HG02973 (cell line): ENCODE measurements at regions not wholly inside any gene's neighbourhood (a gene's known extent, or its start where the extent isn't known, plus 50 kb on each side); places are given as distances from the start of the nearest gene placed in this dataset.

Experiments
- ATAC-seq: cut with Tn5 transposase; IDR thresholded peaks from one replicate; pipeline ENCODE4 v1.9.1; 2021; ENCODE audit warnings: moderate library complexity; ENCODE audit not compliant: unreplicated experiment

GRCh38 chr20:52867305-52867704 is 104.9 kb upstream of the TSHZ2 start:
- no peak for ATAC-seq

- ATAC-seq: no peak
Observed at GRCh38 chr20:52864916-52865605, 107.1 kb upstream of the TSHZ2 start.

GRCh38 chr20:52859156-52859876 is 112.8 kb upstream of the TSHZ2 start:
- ATAC-seq: no peak

- no peak for ATAC-seq
Observed at GRCh38 chr20:52852714-52853113, 119.4 kb upstream of the TSHZ2 start.

- ATAC-seq: no peak
Observed at GRCh38 chr20:52847731-52848359, 124.3 kb upstream of the TSHZ2 start.

GRCh38 chr20:52847029-52847660 is 125.0 kb upstream of the TSHZ2 start:
- ATAC-seq: no peak

GRCh38 chr20:52845044-52845443 is 127.1 kb upstream of the TSHZ2 start:
- ATAC-seq: no peak

GRCh38 chr20:52843425-52843824 is 128.7 kb upstream of the TSHZ2 start:
- no peak for ATAC-seq

- no peak for ATAC-seq
Observed at GRCh38 chr20:52841003-52841402, 131.2 kb upstream of the TSHZ2 start.

GRCh38 chr20:52840041-52840440 is 132.1 kb upstream of the TSHZ2 start:
- no peak for ATAC-seq

- no peak for ATAC-seq
Observed at GRCh38 chr20:52838510-52839241, 133.5 kb upstream of the TSHZ2 start.

GRCh38 chr20:52837378-52837777 is 134.8 kb upstream of the TSHZ2 start:
- no peak for ATAC-seq

GRCh38 chr20:52833901-52834300 is 138.3 kb upstream of the TSHZ2 start:
- no peak for ATAC-seq

GRCh38 chr20:52832151-52832774 is 139.9 kb upstream of the TSHZ2 start:
- ATAC-seq: no peak

GRCh38 chr20:52830598-52830997 is 141.6 kb upstream of the TSHZ2 start:
- ATAC-seq: no peak

GRCh38 chr20:52829111-52829510 is 143.0 kb upstream of the TSHZ2 start:
- ATAC-seq: no peak

- no peak for ATAC-seq
Observed at GRCh38 chr20:52828199-52828598, 144.0 kb upstream of the TSHZ2 start.

GRCh38 chr20:52826722-52827121 is 145.4 kb upstream of the TSHZ2 start:
- no peak for ATAC-seq

- no peak for ATAC-seq
Observed at GRCh38 chr20:52826321-52826720, 145.8 kb upstream of the TSHZ2 start.

- ATAC-seq: no peak
Observed at GRCh38 chr20:52824494-52825216, 147.5 kb upstream of the TSHZ2 start.
